ENCODE measurements at regions not wholly inside any gene's neighbourhood (a gene's known extent, or its start where the extent isn't known, plus 50 kb on each side); places are given as distances from the start of the nearest gene placed in this dataset.

DNA sequence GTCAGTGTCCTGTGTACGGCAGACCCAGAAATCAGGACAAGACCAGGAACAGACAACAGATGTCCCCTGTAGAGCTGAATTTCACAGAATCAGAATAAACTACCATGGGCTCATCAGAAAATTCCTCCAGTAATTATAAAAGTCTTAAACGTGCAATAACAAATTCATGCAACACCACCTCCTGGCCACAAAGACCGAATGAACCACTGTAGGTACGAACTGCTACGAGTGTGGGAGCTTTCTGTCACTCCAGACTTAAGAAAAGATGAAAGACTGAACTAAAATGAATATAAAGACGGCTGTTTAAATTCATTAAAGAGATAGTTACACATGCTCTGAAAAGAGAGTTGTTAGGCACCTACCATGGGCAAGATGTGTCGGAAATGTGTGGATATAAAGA lies 333.5 kb downstream of the RRAGC start:
- TF ChIP-seq, protein P1, sequence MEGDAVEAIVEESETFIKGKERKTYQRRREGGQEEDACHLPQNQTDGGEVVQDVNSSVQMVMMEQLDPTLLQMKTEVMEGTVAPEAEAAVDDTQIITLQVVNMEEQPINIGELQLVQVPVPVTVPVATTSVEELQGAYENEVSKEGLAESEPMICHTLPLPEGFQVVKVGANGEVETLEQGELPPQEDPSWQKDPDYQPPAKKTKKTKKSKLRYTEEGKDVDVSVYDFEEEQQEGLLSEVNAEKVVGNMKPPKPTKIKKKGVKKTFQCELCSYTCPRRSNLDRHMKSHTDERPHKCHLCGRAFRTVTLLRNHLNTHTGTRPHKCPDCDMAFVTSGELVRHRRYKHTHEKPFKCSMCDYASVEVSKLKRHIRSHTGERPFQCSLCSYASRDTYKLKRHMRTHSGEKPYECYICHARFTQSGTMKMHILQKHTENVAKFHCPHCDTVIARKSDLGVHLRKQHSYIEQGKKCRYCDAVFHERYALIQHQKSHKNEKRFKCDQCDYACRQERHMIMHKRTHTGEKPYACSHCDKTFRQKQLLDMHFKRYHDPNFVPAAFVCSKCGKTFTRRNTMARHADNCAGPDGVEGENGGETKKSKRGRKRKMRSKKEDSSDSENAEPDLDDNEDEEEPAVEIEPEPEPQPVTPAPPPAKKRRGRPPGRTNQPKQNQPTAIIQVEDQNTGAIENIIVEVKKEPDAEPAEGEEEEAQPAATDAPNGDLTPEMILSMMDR (IDR thresholded peaks at IDR 0.05; ENCODE audit: insufficient read depth, low read depth, low read length, missing control alignments) = peak; percentile 11

DNA sequence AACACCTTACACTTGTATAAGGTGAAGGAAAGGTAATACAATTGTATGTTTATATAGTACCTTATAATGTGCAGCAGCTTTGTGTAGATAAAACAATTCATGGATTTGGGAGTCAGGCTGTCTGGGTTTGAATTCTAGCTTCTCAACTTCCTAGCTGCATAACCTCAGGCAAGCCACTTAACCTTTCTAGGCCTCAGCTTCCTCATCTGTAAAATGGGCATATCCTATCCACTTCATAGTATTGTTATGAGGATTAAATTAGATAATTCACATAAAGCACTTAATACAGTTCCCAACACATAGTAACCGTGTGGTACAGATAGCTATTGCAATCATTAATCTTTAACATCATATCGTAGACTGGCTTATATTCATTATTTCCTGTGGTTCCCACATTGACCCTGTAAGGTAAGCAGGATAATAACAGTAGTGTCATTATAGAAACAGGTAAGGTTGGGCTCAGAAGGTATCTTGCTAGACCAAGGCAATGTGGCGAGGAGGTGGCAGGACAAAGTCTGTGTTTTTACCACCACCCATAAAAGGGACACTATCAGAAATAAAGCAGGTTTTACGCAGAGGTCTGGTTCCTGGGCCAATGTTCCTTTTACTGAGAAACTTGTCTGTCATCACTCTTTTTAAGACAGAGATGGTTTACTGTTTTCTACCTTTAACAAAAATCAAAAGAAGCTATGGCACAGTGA lies 334.1 kb downstream of the RRAGC start:
- TF ChIP-seq, protein P1 (IDR thresholded peaks at IDR 0.05; ENCODE audit: insufficient read depth, low read depth, low read length, missing control alignments) = no peak
- no peak overlapping the region for H3K4me3 ChIP-seq (ENCODE audit: low read length)
- DNase-seq (ENCODE audit: low read depth) = no peak

More for the DNA sequence above, 333.5 kb downstream of the RRAGC start:
- no peak for DNase-seq (ENCODE audit: low read depth)
- H3K4me3 ChIP-seq (ENCODE audit: low read length) = no peak overlapping the region

DNA sequence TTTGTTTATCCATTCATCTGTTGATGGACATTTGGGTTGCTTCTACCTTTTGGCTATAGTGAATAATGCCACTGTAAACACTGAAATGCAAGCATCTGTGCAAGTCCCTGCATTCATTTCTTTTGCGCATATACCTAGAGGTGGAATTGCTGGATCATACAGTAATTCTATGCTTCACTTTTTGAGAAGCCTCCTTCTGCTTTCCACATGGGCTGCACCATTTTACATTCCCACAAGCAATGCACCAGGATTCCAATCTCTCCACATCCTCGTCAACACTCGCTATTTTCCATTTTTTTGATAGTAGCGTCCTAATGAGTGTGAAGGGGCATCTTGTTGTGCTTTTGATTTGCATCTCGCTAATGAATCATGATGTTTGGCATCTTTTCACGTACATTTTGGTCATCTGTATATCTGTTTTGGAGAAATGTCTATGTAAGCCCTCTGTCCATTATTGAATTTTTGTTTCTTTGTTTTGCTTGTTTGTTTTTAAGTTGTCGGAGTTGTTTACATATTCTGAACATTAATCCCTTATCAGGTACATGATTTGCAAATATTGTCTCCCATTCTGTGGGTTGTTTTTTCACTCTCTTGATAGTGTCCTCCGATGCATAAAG lies 335.4 kb downstream of the RRAGC start:
- H3K4me3 ChIP-seq (ENCODE audit: low read length) = no peak overlapping the region
- DNase-seq (ENCODE audit: low read depth) = no peak
- TF ChIP-seq, protein P1 (IDR thresholded peaks at IDR 0.05; ENCODE audit: insufficient read depth, low read depth, low read length, missing control alignments) = no peak

DNA sequence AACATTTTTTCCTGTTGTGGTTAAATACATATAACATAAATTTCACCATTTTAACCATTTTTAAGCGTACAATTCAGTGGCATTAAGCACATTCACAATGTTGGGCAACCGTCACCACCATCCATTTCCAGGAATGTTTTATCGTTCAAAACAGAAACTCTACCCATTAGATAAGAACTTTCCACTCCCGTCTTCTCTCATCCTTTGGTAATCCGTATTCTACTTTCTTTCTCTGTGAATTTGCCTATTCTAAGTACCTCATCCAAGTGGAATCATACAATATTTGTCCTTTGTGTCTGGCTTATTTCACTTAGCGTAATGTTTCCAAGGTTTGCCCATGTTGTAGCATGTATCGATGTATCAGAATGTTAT lies 336.0 kb downstream of the RRAGC start:
- no peak overlapping the region for H3K4me3 ChIP-seq (ENCODE audit: low read length)
- TF ChIP-seq, protein P1 (IDR thresholded peaks at IDR 0.05; ENCODE audit: insufficient read depth, low read depth, low read length, missing control alignments) = no peak
- no peak for DNase-seq (ENCODE audit: low read depth)

DNA sequence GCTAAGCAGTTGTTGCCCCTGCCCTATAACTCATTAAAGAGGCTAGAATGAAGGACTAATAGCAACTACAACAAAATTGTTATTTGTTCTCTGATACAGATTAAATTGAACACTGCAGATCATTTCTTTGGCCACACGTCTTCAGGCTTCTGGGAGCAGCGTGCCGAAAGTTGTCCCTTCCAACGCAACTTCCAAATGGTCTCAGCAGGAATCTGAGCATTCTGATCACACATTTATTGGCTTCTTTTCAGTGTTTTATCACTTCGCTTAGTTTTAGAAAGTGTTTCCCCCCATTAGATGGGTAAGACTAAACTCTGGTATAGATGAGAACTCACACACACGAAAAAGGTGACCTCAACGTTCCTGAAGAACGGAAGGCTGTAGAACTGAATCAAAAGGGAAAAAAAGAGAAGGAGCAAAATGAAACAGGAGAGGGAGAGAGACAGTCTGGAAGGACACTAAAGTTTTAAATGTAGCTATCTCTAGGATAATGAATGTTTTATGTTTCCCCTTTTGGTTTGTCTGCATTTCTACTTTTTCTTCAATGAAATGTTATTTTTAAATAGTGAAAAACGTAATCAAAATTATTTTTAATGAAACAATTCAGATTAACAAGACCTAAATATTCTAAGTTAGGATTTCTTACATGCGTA lies 336.5 kb downstream of the RRAGC start:
- TF ChIP-seq, protein P1 (IDR thresholded peaks at IDR 0.05; ENCODE audit: insufficient read depth, low read depth, low read length, missing control alignments) = no peak
- H3K4me3 ChIP-seq (ENCODE audit: low read length) = no peak overlapping the region
- no peak for DNase-seq (ENCODE audit: low read depth)

DNA sequence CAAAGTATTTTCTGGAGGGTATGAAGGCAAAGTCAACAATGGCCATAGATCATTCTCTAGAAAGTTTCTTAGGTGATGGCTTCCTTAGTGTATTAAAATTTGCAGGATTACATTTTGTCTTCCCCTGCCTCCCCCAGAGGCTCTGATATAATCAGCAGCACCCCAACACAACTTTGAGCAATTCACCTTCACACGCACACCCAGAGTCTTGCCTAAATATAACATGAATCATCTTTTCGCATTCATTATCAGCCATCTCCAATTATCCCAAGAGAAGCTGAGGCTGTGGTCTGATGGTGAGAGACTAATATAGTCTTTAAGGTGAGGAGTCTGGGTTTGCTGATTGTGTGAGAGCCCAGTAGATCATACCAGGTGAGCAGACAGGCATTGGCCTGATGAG lies 343.0 kb downstream of the RRAGC start:
- H3K4me3 ChIP-seq (ENCODE audit: low read length) = no peak overlapping the region
- TF ChIP-seq, protein P1 (IDR thresholded peaks at IDR 0.05; ENCODE audit: insufficient read depth, low read depth, low read length, missing control alignments) = no peak
- DNase-seq (ENCODE audit: low read depth) = no peak

Data from epithelial cell of esophagus (primary cell).